ENCODE measurements at regions not wholly inside any gene's neighbourhood (a gene's known extent, or its start where the extent isn't known, plus 50 kb on each side); places are given as distances from the start of the nearest gene placed in this dataset.

DNA sequence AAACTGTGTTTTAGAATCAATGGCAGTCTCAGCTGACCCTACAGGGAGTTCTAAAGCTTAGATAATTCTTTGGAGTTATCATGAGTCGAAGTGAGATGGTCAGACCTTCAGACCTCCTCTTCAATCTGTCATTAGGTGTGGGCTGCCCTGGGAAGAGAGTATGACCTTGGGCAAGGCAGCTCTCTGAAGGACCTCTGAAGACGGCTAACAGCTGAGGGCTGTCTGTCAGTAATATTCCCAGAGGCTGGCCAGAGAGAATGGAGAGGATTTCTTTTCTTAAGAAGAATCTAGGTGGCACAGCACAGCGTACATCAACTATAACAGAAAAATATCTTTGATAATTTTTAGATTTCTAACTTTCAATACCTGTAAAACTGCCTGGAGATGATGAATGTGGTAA is 379.4 kb downstream of the ZNF674 start:
- in situ Hi-C loops (cut with HindIII; ENCODE audit: extremely low pct_ligation_motif_present, low pct_unique_long_range_greater_than_20kb) (no loop called here), intact Hi-C loops (cut with micrococcal nuclease; ENCODE audit: unreplicated experiment) (loop anchor here (2.0 kb wide), 1 partner anchor 41 kb away; no protein-coding TSS in a partner anchor)
- Histone ChIP-seq H2AFZ (ENCODE audit: low read length) (no peak overlapping the region), H3K27ac (ENCODE audit: extremely low read length, insufficient read depth, low read length) (no peak overlapping the region), H3K4me2 (ENCODE audit: low read depth, low read length) (no peak overlapping the region), H3K9ac (ENCODE audit: insufficient read depth, low read depth, low read length) (no peak overlapping the region), H3K27me3 (ENCODE audit: control insufficient read depth in 1 of 2, insufficient read depth in 2 of 2, low read length in 2 of 2) (no peaks in the 10 kb centered on the region), H3K79me2 (ENCODE audit: insufficient read depth, low read length) (no peaks in the 10 kb centered on the region), H3K4me3 (replicated peaks in 1 of 3; ENCODE audit: insufficient read depth in 1 of 3, low read depth in 2 of 3, low read length in 3 of 3) (no peak overlapping the region), H3K9me3 (ENCODE audit: low read length) (no peaks in the 10 kb centered on the region), H3K4me1 (ENCODE audit: insufficient read depth, low read length) (0 out of 2 replicates have a peak, but pooled peaks cover 2% of the 10 kb centered on the region), H4K20me1 (ENCODE audit: insufficient read depth, low read length) (no peaks in the 10 kb centered on the region), H3K36me3 (replicated peaks in 1 of 2; ENCODE audit: control insufficient read depth in 1 of 2, insufficient read depth in 2 of 2, low read length in 2 of 2) (no peaks in the 10 kb centered on the region)
- FAIRE-seq (no peak), DNase-seq (ENCODE audit: low spot score) (no peak), ATAC-seq (no peak)
- TF ChIP-seq DZIP1 (CRISPR knock-in tag; IDR thresholded peaks at IDR 0.05) (no peak), KDM3A (CRISPR knock-in tag; IDR thresholded peaks at IDR 0.05; ENCODE audit: low read depth) (no peak)
- CTCF ChIA-PET (ENCODE audit: low intra/inter-chr PET ratio, low total read pairs), result no interaction called here
- POLR2A ChIA-PET, result no interaction called here
- 70% methylated on average over 2 of the region's 3 CpGs for WGBS (ENCODE audit: low lambda C conversion rate)
- no TSS peak for BruUV-seq (replicated peaks)

GRCh38 chrX:46165411-46165810 is 379.8 kb downstream of the ZNF674 start:
- Histone ChIP-seq H3K9ac (ENCODE audit: insufficient read depth, low read depth, low read length) (no peak overlapping the region), H3K4me2 (ENCODE audit: low read depth, low read length) (no peak overlapping the region), H3K4me3 (replicated peaks in 1 of 3; ENCODE audit: insufficient read depth in 1 of 3, low read depth in 2 of 3, low read length in 3 of 3) (no peak overlapping the region), H2AFZ (ENCODE audit: low read length) (no peak overlapping the region), H3K27ac (ENCODE audit: extremely low read length, insufficient read depth, low read length) (no peak overlapping the region), H3K27me3 (ENCODE audit: control insufficient read depth in 1 of 2, insufficient read depth in 2 of 2, low read length in 2 of 2) (no peaks in the 10 kb centered on the region), H3K9me3 (ENCODE audit: low read length) (no peaks in the 10 kb centered on the region), H3K4me1 (ENCODE audit: insufficient read depth, low read length) (no peaks in the 10 kb centered on the region), H3K79me2 (ENCODE audit: insufficient read depth, low read length) (no peaks in the 10 kb centered on the region), H4K20me1 (ENCODE audit: insufficient read depth, low read length) (no peaks in the 10 kb centered on the region), H3K36me3 (replicated peaks in 1 of 2; ENCODE audit: control insufficient read depth in 1 of 2, insufficient read depth in 2 of 2, low read length in 2 of 2) (no peaks in the 10 kb centered on the region)
- FAIRE-seq, result no peak
- POLR2A ChIA-PET, result no interaction called here
- ATAC-seq, result no peak
- CTCF ChIA-PET (ENCODE audit: low intra/inter-chr PET ratio, low total read pairs), result no interaction called here
- BruUV-seq (replicated peaks), result no TSS peak
- intact Hi-C loops (cut with micrococcal nuclease; ENCODE audit: unreplicated experiment), result no loop called here
- 3% methylated on average over 2 of the region's 2 CpGs for WGBS (ENCODE audit: low lambda C conversion rate)
- no peak for DNase-seq (ENCODE audit: low spot score)
- in situ Hi-C loops (cut with HindIII; ENCODE audit: extremely low pct_ligation_motif_present, low pct_unique_long_range_greater_than_20kb), result no loop called here
- TF ChIP-seq THAP11 (CRISPR knock-in tag; IDR thresholded peaks at IDR 0.05) (no peak), FOXP1 (IDR thresholded peaks at IDR 0.05) (no peak), FOXP1 (CRISPR knock-in tag; IDR thresholded peaks at IDR 0.05) (no peak), ZFP91 (CRISPR knock-in tag; IDR thresholded peaks at IDR 0.05; ENCODE audit: borderline replicate concordance) (no peak), KLF6 (CRISPR knock-in tag; IDR thresholded peaks at IDR 0.05) (no peak), ZNF598 (CRISPR knock-in tag; IDR thresholded peaks at IDR 0.05; ENCODE audit: borderline replicate concordance) (no peak), SALL2 (CRISPR knock-in tag; IDR thresholded peaks at IDR 0.05) (no peak), NR2C2 (CRISPR knock-in tag; IDR thresholded peaks at IDR 0.05; ENCODE audit: borderline replicate concordance) (no peak)
- TF ChIP-seq, protein P1, sequence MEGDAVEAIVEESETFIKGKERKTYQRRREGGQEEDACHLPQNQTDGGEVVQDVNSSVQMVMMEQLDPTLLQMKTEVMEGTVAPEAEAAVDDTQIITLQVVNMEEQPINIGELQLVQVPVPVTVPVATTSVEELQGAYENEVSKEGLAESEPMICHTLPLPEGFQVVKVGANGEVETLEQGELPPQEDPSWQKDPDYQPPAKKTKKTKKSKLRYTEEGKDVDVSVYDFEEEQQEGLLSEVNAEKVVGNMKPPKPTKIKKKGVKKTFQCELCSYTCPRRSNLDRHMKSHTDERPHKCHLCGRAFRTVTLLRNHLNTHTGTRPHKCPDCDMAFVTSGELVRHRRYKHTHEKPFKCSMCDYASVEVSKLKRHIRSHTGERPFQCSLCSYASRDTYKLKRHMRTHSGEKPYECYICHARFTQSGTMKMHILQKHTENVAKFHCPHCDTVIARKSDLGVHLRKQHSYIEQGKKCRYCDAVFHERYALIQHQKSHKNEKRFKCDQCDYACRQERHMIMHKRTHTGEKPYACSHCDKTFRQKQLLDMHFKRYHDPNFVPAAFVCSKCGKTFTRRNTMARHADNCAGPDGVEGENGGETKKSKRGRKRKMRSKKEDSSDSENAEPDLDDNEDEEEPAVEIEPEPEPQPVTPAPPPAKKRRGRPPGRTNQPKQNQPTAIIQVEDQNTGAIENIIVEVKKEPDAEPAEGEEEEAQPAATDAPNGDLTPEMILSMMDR (CRISPR knock-in tag; IDR thresholded peaks at IDR 0.05), result no peak
